H9 (cell line): ENCODE measurements at regions not wholly inside any gene's neighbourhood (a gene's known extent, or its start where the extent isn't known, plus 50 kb on each side); places are given as distances from the start of the nearest gene placed in this dataset.

ENCODE experiments used
- DNase-seq: peaks from one replicate; pipeline ENCODE4 v3.0.0-alpha.2; 2017
- H2AFZ ChIP-seq: one replicate; pipeline ENCODE4 v1.6.1; 2013; ENCODE audit warnings: mild to moderate bottlenecking, low read length, control low read depth, moderate library complexity
- H2AK5ac ChIP-seq: 2 replicates; pipeline ENCODE4 v1.6.1; 2013; ENCODE audit warnings: low read length, control low read depth, mixed read lengths; ENCODE audit not compliant: insufficient read length
- H2BK120ac ChIP-seq: one replicate; pipeline ENCODE4 v1.6.1; 2013; ENCODE audit warnings: low read depth, mild to moderate bottlenecking, low read length, control low read depth, inconsistent platforms; ENCODE audit not compliant: poor library complexity, severe bottlenecking
- H2BK12ac ChIP-seq: 2 replicates; pipeline ENCODE4 v1.6.1; 2013; ENCODE audit warnings: low read length, control low read depth, mixed read lengths, low read depth; ENCODE audit not compliant: insufficient read length
- H2BK15ac ChIP-seq: 2 replicates; pipeline ENCODE4 v1.6.1; 2013; ENCODE audit warnings: low read depth, low read length, control low read depth
- H2BK20ac ChIP-seq: one replicate; pipeline ENCODE4 v1.6.1; 2013; ENCODE audit warnings: low read depth, mild to moderate bottlenecking, low read length, control low read depth, inconsistent platforms; ENCODE audit not compliant: poor library complexity, severe bottlenecking
- H2BK5ac ChIP-seq: 2 replicates; pipeline ENCODE4 v1.6.1; 2013; ENCODE audit warnings: low read length, control low read depth, mixed read lengths; ENCODE audit not compliant: insufficient read length
- H3K14ac ChIP-seq: 2 replicates; pipeline ENCODE4 v1.6.1; 2013; ENCODE audit warnings: low read length, control low read depth; ENCODE audit not compliant: insufficient read depth
- H3K18ac ChIP-seq: 2 replicates; pipeline ENCODE4 v1.6.1; 2013; ENCODE audit warnings: low read depth, mild to moderate bottlenecking, mixed read lengths, low read length, control low read depth; ENCODE audit not compliant: insufficient read length
- H3K23ac ChIP-seq: 2 replicates; pipeline ENCODE4 v1.6.1; 2013; ENCODE audit warnings: low read length, control low read depth, mixed read lengths, low read depth; ENCODE audit not compliant: insufficient read length
- H3K23me2 ChIP-seq: 2 replicates; pipeline ENCODE4 v1.6.1; 2013; ENCODE audit warnings: low read depth, mild to moderate bottlenecking, mixed read lengths, low read length, control low read depth; ENCODE audit not compliant: insufficient read length, poor library complexity, severe bottlenecking
- H3K27ac ChIP-seq: 2 replicates; pipeline ENCODE4 v1.5.1; 2013; ENCODE audit warnings: low read length, control low read depth, mixed read lengths, low read depth; ENCODE audit not compliant: insufficient read length
- H3K27me3 ChIP-seq: 2 replicates; pipeline ENCODE4 v1.6.1; 2013; ENCODE audit warnings: low read length, control low read depth, inconsistent platforms; ENCODE audit not compliant: insufficient read depth
- H3K4ac ChIP-seq: 2 replicates; pipeline ENCODE4 v1.6.1; 2013; ENCODE audit warnings: low read depth, mild to moderate bottlenecking, control low read depth, inconsistent platforms, low read length, moderate library complexity
- H3K4me1 ChIP-seq: 2 replicates; pipeline ENCODE4 v1.6.1; 2013; ENCODE audit warnings: low read length, control low read depth, inconsistent platforms; ENCODE audit not compliant: insufficient read depth
- H3K4me2 ChIP-seq: 2 replicates; pipeline ENCODE4 v1.6.1; 2013; ENCODE audit warnings: low read length, control low read depth, mixed read lengths; ENCODE audit not compliant: insufficient read length, insufficient read depth
- H3K56ac ChIP-seq: 2 replicates; pipeline ENCODE4 v1.6.1; 2013; ENCODE audit warnings: low read depth, mild to moderate bottlenecking, mixed read lengths, low read length, control low read depth; ENCODE audit not compliant: insufficient read length
- H3K79me1 ChIP-seq: 2 replicates; pipeline ENCODE4 v1.6.1; 2013; ENCODE audit warnings: low read depth, mild to moderate bottlenecking, moderate library complexity, low read length, control low read depth, inconsistent platforms; ENCODE audit not compliant: insufficient read depth, poor library complexity, severe bottlenecking
- H3K79me2 ChIP-seq: 2 replicates; pipeline ENCODE4 v1.6.1; 2013; ENCODE audit warnings: low read length, control low read depth, inconsistent platforms; ENCODE audit not compliant: insufficient read depth
- H3K9ac ChIP-seq: 2 replicates; pipeline ENCODE4 v1.6.1; 2013; ENCODE audit warnings: low read length, control low read depth, mixed read lengths; ENCODE audit not compliant: insufficient read length; ENCODE audit errors: extremely low read depth
- H3K9me3 ChIP-seq: one replicate; pipeline ENCODE4 v1.6.1; 2013; ENCODE audit warnings: low read depth, low read length, inconsistent platforms; ENCODE audit not compliant: control insufficient read depth
- H3T11ph ChIP-seq: one replicate; pipeline ENCODE4 v1.6.1; 2013; ENCODE audit warnings: mild to moderate bottlenecking, low read length, control low read depth, inconsistent platforms
- H4K20me1 ChIP-seq: one replicate; pipeline ENCODE4 v1.6.1; 2013; ENCODE audit not compliant: control insufficient read depth, insufficient read length, insufficient read depth
- H4K5ac ChIP-seq: 2 replicates; pipeline ENCODE4 v1.6.1; 2013; ENCODE audit warnings: low read depth, mild to moderate bottlenecking, mixed read lengths, low read length, control low read depth; ENCODE audit not compliant: insufficient read length
- H4K8ac ChIP-seq: replicated peaks from 2 replicates; pipeline ENCODE4 v1.6.1; 2013; ENCODE audit warnings: low read length, control low read depth, mixed read lengths, low read depth; ENCODE audit not compliant: insufficient read length
- H4K91ac ChIP-seq: 2 replicates; pipeline ENCODE4 v1.6.1; 2013; ENCODE audit warnings: low read depth, mild to moderate bottlenecking, moderate library complexity, mixed read lengths, low read length, control low read depth; ENCODE audit not compliant: insufficient read length
- H3K27ac Mint-ChIP-seq, 3 experiments: 2 replicates in 2 of 3; 3 replicates in 1 of 3; pipeline ENCODE4 v1.8.0; 2020 to 2021; ENCODE audit warnings: mixed read lengths in 3 of 3, mild to moderate bottlenecking in 1 of 3, moderate library complexity in 1 of 3
- H3K27me3 Mint-ChIP-seq: 2 replicates; pipeline ENCODE4 v1.8.0; 2021; ENCODE audit warnings: low read depth, mild to moderate bottlenecking, moderate library complexity, mixed read lengths
- H3K36me3 Mint-ChIP-seq, 3 experiments: 2 replicates in 2 of 3; 3 replicates in 1 of 3; pipeline ENCODE4 v1.8.0; 2020 to 2021; ENCODE audit warnings: low read depth in 3 of 3, mixed read lengths in 3 of 3; ENCODE audit not compliant: insufficient read depth in 1 of 3
- H3K4me1 Mint-ChIP-seq, 2 experiments: 2 replicates each; pipeline ENCODE4 v1.8.0; 2020; ENCODE audit warnings: mixed read lengths in 2 of 2
- H3K4me3 Mint-ChIP-seq, 2 experiments: 2 replicates in 1 of 2; 3 replicates in 1 of 2; pipeline ENCODE4 v1.8.0; 2020 to 2021; ENCODE audit warnings: mild to moderate bottlenecking in 2 of 2, mixed read lengths in 2 of 2, moderate library complexity in 1 of 2
- H3K9me3 Mint-ChIP-seq, 2 experiments: 2 replicates in 1 of 2; 3 replicates in 1 of 2; pipeline ENCODE4 v1.8.0; 2020; ENCODE audit warnings: mild to moderate bottlenecking in 2 of 2, mixed read lengths in 2 of 2, moderate library complexity in 1 of 2
- CTCF ChIP-seq: fragments of 200-600 bp; sonication (generic); conservative IDR thresholded peaks from 3 replicates; pipeline ENCODE4 v1.8.0; 2021; ENCODE audit warnings: antibody characterized with exemption, mild to moderate bottlenecking
- WGBS: extraction: QIAGEN DNeasy Blood & Tissue Kit; methylation state at CpG from one replicate; pipeline ENCODE4 v1.1.7; 2013; ENCODE audit warnings: missing lambda C conversion rate, low lambda C conversion rate, mixed read lengths; ENCODE audit not compliant: insufficient read length; ENCODE audit errors: extremely low coverage; 5-methylcytosine and 5-hydroxymethylcytosine counted together

GRCh38 chr11:122423886-122424285 lies 231.6 kb upstream of the UBASH3B start:
- Histone ChIP-seq H3K27ac (no peak overlapping the region), H4K8ac (no peak overlapping the region), H3K4me2 (no peak overlapping the region), H3K56ac (no peak overlapping the region), H4K91ac (no peak overlapping the region), H3K9me3 (no peaks in the 10 kb centered on the region), H2BK12ac (no peak overlapping the region), H2BK120ac (no peak overlapping the region), H3K9ac (no peak overlapping the region), H3K23me2 (no peaks in the 10 kb centered on the region), H3K18ac (no peak overlapping the region), H3K4ac (no peak overlapping the region), H4K5ac (no peak overlapping the region), H3K23ac (no peak overlapping the region), H4K20me1 (no peaks in the 10 kb centered on the region), H2BK15ac (no peak overlapping the region), H3K79me2 (no peaks in the 10 kb centered on the region), H3K14ac (no peak overlapping the region), H3K4me1 (peaks cover 3% of the 10 kb centered on the region; the same call in 1 of the 2 replicates), H3K79me1 (no peaks in the 10 kb centered on the region), H3K27me3 (no peaks in the 10 kb centered on the region), H2AK5ac (no peak overlapping the region), H3T11ph (no peak overlapping the region), H2AFZ (no peak overlapping the region), H2BK5ac (no peak overlapping the region), H2BK20ac (no peak overlapping the region)
- Mint-ChIP-seq H3K27ac (no peak overlapping the region), H3K9me3 (no peaks in the 10 kb centered on the region), H3K27me3 (no peaks in the 10 kb centered on the region), H3K36me3 (no peaks in the 10 kb centered on the region), H3K4me3 (no peak overlapping the region), H3K4me1 (peaks cover 32 to 33% of the 10 kb centered on the region in 2 experiments)
- no CpG with 5 or more reads among the region's 3 CpGs for WGBS
- no peak for TF ChIP-seq CTCF
- DNase-seq: no peak
